Ascending aorta (tissue), 2 donors: ENCODE measurements at regions not wholly inside any gene's neighbourhood (a gene's known extent, or its start where the extent isn't known, plus 50 kb on each side); places are given as distances from the start of the nearest gene placed in this dataset.

Source experiments
- DNase-seq, 2 donors: peaks; one replicate each; pipeline ENCODE4 v3.0.0-alpha.2; 2019; ENCODE audit warnings: low spot score in 2 of 2
- H3K27ac ChIP-seq, 2 donors: fragments of 200-600 bp; sonication (generic); one replicate each; pipeline ENCODE4 v1.5.1; 2016 to 2017; ENCODE audit warnings: mild to moderate bottlenecking in 1 of 2
- H3K27me3 ChIP-seq: fragments of 200-600 bp; sonication (generic); one replicate; pipeline ENCODE4 v1.5.1; 2017
- H3K36me3 ChIP-seq, 2 donors: fragments of 200-600 bp; sonication (generic); one replicate each; pipeline ENCODE4 v1.5.1; 2016
- H3K4me1 ChIP-seq, 2 donors: fragments of 200-600 bp; sonication (generic); one replicate each; pipeline ENCODE4 v1.5.1; 2016 to 2017; ENCODE audit warnings: mild to moderate bottlenecking in 1 of 2
- H3K4me3 ChIP-seq, 2 donors: fragments of 200-600 bp; sonication (generic); one replicate each; pipeline ENCODE4 v1.5.1; 2016 to 2017; ENCODE audit warnings: mild to moderate bottlenecking in 1 of 2
- H3K9me3 ChIP-seq, 2 donors: fragments of 200-600 bp; sonication (generic); one replicate each; pipeline ENCODE4 v1.5.1; 2016
- intact Hi-C: fragments of 100-400 bp; cut with DNase I; formaldehyde crosslinking; loops from one replicate; pipeline ENCODE4 v1.15.1; 2023
- TF ChIP-seq, protein P1 (sequence below), 3 experiments: fragments of 200-600 bp in 2 of 3; fragments of 450-650 bp in 1 of 3; sonication (generic) in 2 of 3; IDR thresholded peaks; one replicate each; pipeline ENCODE4 v1.5.1; 2016 to 2019; ENCODE audit warnings: antibody characterized with exemption in 3 of 3, mild to moderate bottlenecking in 1 of 3, moderate library complexity in 1 of 3

- H3K36me3 ChIP-seq = no peaks in the 10 kb centered on the region
- no peak for DNase-seq
- TF ChIP-seq, protein P1, sequence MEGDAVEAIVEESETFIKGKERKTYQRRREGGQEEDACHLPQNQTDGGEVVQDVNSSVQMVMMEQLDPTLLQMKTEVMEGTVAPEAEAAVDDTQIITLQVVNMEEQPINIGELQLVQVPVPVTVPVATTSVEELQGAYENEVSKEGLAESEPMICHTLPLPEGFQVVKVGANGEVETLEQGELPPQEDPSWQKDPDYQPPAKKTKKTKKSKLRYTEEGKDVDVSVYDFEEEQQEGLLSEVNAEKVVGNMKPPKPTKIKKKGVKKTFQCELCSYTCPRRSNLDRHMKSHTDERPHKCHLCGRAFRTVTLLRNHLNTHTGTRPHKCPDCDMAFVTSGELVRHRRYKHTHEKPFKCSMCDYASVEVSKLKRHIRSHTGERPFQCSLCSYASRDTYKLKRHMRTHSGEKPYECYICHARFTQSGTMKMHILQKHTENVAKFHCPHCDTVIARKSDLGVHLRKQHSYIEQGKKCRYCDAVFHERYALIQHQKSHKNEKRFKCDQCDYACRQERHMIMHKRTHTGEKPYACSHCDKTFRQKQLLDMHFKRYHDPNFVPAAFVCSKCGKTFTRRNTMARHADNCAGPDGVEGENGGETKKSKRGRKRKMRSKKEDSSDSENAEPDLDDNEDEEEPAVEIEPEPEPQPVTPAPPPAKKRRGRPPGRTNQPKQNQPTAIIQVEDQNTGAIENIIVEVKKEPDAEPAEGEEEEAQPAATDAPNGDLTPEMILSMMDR (IDR thresholded peaks at IDR 0.05) = no peak
- no peak overlapping the region for H3K27ac ChIP-seq
- intact Hi-C loops = no loop called here
- no peaks in the 10 kb centered on the region for H3K4me1 ChIP-seq
- no peaks in the 10 kb centered on the region for H3K9me3 ChIP-seq
- no peaks in the 10 kb centered on the region for H3K27me3 ChIP-seq
- H3K4me3 ChIP-seq = no peak overlapping the region
Observed at GRCh38 chr3:82745544-82745943, 984.1 kb upstream of the GBE1 start.

- no peak overlapping the region for H3K27ac ChIP-seq
- H3K4me3 ChIP-seq = no peak overlapping the region
- H3K9me3 ChIP-seq = no peaks in the 10 kb centered on the region
- TF ChIP-seq, protein P1 (IDR thresholded peaks at IDR 0.05) = no peak
- H3K36me3 ChIP-seq = no peaks in the 10 kb centered on the region
- H3K4me1 ChIP-seq = no peaks in the 10 kb centered on the region
- DNase-seq = no peak
- intact Hi-C loops = no loop called here
- no peaks in the 10 kb centered on the region for H3K27me3 ChIP-seq
Observed at GRCh38 chr3:82743196-82743595, 981.8 kb upstream of the GBE1 start.

GRCh38 chr3:82741346-82741745 is 979.9 kb upstream of the GBE1 start:
- H3K36me3 ChIP-seq = no peaks in the 10 kb centered on the region
- intact Hi-C loops = no loop called here
- DNase-seq = no peak
- no peaks in the 10 kb centered on the region for H3K27me3 ChIP-seq
- no peaks in the 10 kb centered on the region for H3K9me3 ChIP-seq
- no peak overlapping the region for H3K4me3 ChIP-seq
- H3K4me1 ChIP-seq = no peaks in the 10 kb centered on the region
- TF ChIP-seq, protein P1 (IDR thresholded peaks at IDR 0.05) = no peak
- H3K27ac ChIP-seq = no peak overlapping the region

- Histone ChIP-seq H3K4me1 (no peaks in the 10 kb centered on the region), H3K9me3 (no peaks in the 10 kb centered on the region), H3K27me3 (no peaks in the 10 kb centered on the region), H3K4me3 (no peak overlapping the region), H3K36me3 (no peaks in the 10 kb centered on the region), H3K27ac (no peak overlapping the region)
- no peak for DNase-seq
- intact Hi-C loops = no loop called here
- TF ChIP-seq, protein P1 (IDR thresholded peaks at IDR 0.05) = no peak
Observed at GRCh38 chr3:82739390-82739789, 977.9 kb upstream of the GBE1 start.

GRCh38 chr3:82736696-82737277 is 975.3 kb upstream of the GBE1 start:
- no peak overlapping the region for H3K27ac ChIP-seq
- intact Hi-C loops = no loop called here
- H3K4me1 ChIP-seq = no peaks in the 10 kb centered on the region
- H3K36me3 ChIP-seq = no peaks in the 10 kb centered on the region
- H3K9me3 ChIP-seq = no peaks in the 10 kb centered on the region
- DNase-seq = no peak
- TF ChIP-seq, protein P1 (IDR thresholded peaks at IDR 0.05) = no peak
- no peak overlapping the region for H3K4me3 ChIP-seq
- H3K27me3 ChIP-seq = no peaks in the 10 kb centered on the region
